Left ventricle myocardium inferior (tissue), 1 donor: ENCODE measurements at regions not wholly inside any gene's neighbourhood (a gene's known extent, or its start where the extent isn't known, plus 50 kb on each side); places are given as distances from the start of the nearest gene placed in this dataset.

Source experiments
- DNase-seq: peaks from one replicate; pipeline ENCODE4 v3.0.0-alpha.2; 2020
- H3K27ac ChIP-seq: fragments of 200-600 bp; replicated peaks from 2 replicates; pipeline ENCODE4 v1.8.0; 2021
- H3K27me3 ChIP-seq: fragments of 200-600 bp; 2 replicates; pipeline ENCODE4 v1.8.0; 2021; ENCODE audit warnings: low read depth
- H3K36me3 ChIP-seq: fragments of 200-600 bp; 2 replicates; pipeline ENCODE4 v1.8.0; 2021
- H3K4me1 ChIP-seq: fragments of 200-600 bp; 2 replicates; pipeline ENCODE4 v1.8.0; 2021
- H3K4me3 ChIP-seq: fragments of 200-600 bp; 2 replicates; pipeline ENCODE4 v1.8.0; 2021; ENCODE audit warnings: mild to moderate bottlenecking, moderate library complexity
- H3K9me3 ChIP-seq: fragments of 200-600 bp; replicated peaks from 2 replicates; pipeline ENCODE4 v1.8.0; 2021
- CTCF ChIP-seq: fragments of 200-600 bp; IDR thresholded peaks from 2 replicates; pipeline ENCODE4 v1.8.0; 2021; ENCODE audit warnings: antibody characterized with exemption, mild to moderate bottlenecking, borderline replicate concordance
- intact Hi-C: fragments of 100-400 bp; cut with micrococcal nuclease; formaldehyde crosslinking; loops from one replicate; pipeline ENCODE4 v1.11.0; 2022
- donor health status: DM: no; HTN: yes; CAD: no; lungs with severe emphysema.

GRCh38 chr7:54109501-54109900 is 432.7 kb upstream of the VSTM2A start:
- Histone ChIP-seq H3K9me3 (no peaks in the 10 kb centered on the region), H3K27me3 (no peaks in the 10 kb centered on the region), H3K4me3 (no peak overlapping the region), H3K27ac (no peak overlapping the region), H3K4me1 (no peaks in the 10 kb centered on the region), H3K36me3 (no peaks in the 10 kb centered on the region)
- no peak for DNase-seq
- no peak for TF ChIP-seq CTCF
- intact Hi-C loops = no loop called here

- Histone ChIP-seq H3K36me3 (no peaks in the 10 kb centered on the region), H3K4me3 (no peak overlapping the region), H3K9me3 (no peaks in the 10 kb centered on the region), H3K4me1 (no peaks in the 10 kb centered on the region), H3K27ac (no peak overlapping the region), H3K27me3 (no peaks in the 10 kb centered on the region)
- intact Hi-C loops = no loop called here
- no peak for DNase-seq
- no peak for TF ChIP-seq CTCF
Measured at GRCh38 chr7:54111814-54112511, 430.2 kb upstream of the VSTM2A start.

- Histone ChIP-seq H3K27me3 (no peaks in the 10 kb centered on the region), H3K4me3 (no peak overlapping the region), H3K36me3 (no peaks in the 10 kb centered on the region), H3K27ac (no peak overlapping the region), H3K9me3 (no peaks in the 10 kb centered on the region), H3K4me1 (no peaks in the 10 kb centered on the region)
- no peak for TF ChIP-seq CTCF
- intact Hi-C loops = no loop called here
- DNase-seq = no peak
Measured at GRCh38 chr7:54112567-54112966, 429.6 kb upstream of the VSTM2A start.

- DNase-seq = no peak
- no peak overlapping the region for H3K4me3 ChIP-seq
- H3K36me3 ChIP-seq = no peaks in the 10 kb centered on the region
- intact Hi-C loops = no loop called here
- no peaks in the 10 kb centered on the region for H3K27me3 ChIP-seq
- TF ChIP-seq CTCF = no peak
- H3K27ac ChIP-seq = no peak overlapping the region
- no peaks in the 10 kb centered on the region for H3K4me1 ChIP-seq
- H3K9me3 ChIP-seq = no peaks in the 10 kb centered on the region
Measured at GRCh38 chr7:54115028-54115763, 427.0 kb upstream of the VSTM2A start.

- no peak for DNase-seq
- H3K4me1 ChIP-seq = no peaks in the 10 kb centered on the region
Measured at GRCh38 chr7:54116956-54117355, 425.2 kb upstream of the VSTM2A start.

More at GRCh38 chr7:54116956-54117355, 425.2 kb upstream of the VSTM2A start:
- Histone ChIP-seq H3K36me3 (no peaks in the 10 kb centered on the region), H3K27me3 (no peaks in the 10 kb centered on the region), H3K4me3 (no peak overlapping the region), H3K27ac (no peak overlapping the region), H3K9me3 (no peaks in the 10 kb centered on the region)
- intact Hi-C loops = no loop called here
- TF ChIP-seq CTCF = no peak
